Heart left ventricle (tissue), 13 donors: ENCODE measurements at regions not wholly inside any gene's neighbourhood (a gene's known extent, or its start where the extent isn't known, plus 50 kb on each side); places are given as distances from the start of the nearest gene placed in this dataset.

Experiments
- CTCF ChIP-seq, 12 donors: fragments of 200-600 bp; sonication (generic) in 4 of 12; IDR thresholded peaks; one replicate each; pipeline versions ENCODE4 v1.5.0 to v1.8.0; 2018 to 2022; ENCODE audit warnings: antibody characterized with exemption in 12 of 12, mild to moderate bottlenecking in 5 of 12
- POLR2A ChIP-seq, 2 donors: fragments of 450-650 bp; IDR thresholded peaks; one replicate each; pipeline ENCODE4 v1.6.1; 2017; ENCODE audit warnings: antibody characterized with exemption in 2 of 2, mild to moderate bottlenecking in 2 of 2, moderate library complexity in 2 of 2
- donor health status: ischemic (EF 13 %, LVEDD 7.1; RV severe dilation, severe dysfunction).
- donor health status: DM: no; HTN: yes; CAD: no.
- donor health status: DM: no; HTN: no; CAD: no.
- donor health status: ischemic (EF 25% LVEDD 6.9; RV normal size, moderate dysfunction).
- donor health status: ischemic (EF 25% LVEDD 5.7; RV mildly dilated, moderate dysfunction).
- donor health status: ischemic (EF 35%, LVEDD 5.7; RV mildly dilated, moderate dysfunction).
- donor health status: nonischemic (EF 11% LVEDD 7.7; RV severe dilation, severe dysfunction).
- donor health status: DM: yes; HTN: yes; CAD: no.
- donor health status: PGD.
- donor health status: ischemic (EF 29% LVEDD 5.4; RV normal size, mild dysfunction).
- donor health status: nonischemic (EF 23%, LVEDD 6.1; RV moderate dilation, normal function).

- TF ChIP-seq CTCF (IDR thresholded peaks at IDR 0.05): no peak
- no peak for TF ChIP-seq POLR2A (IDR thresholded peaks at IDR 0.05)
Observed at GRCh38 chr2:74077636-74078035, 70.1 kb downstream of the BOLA3 start.
